Dedifferentiated amniotic fluid mesenchymal stem cell (primary cell): ENCODE measurements at regions not wholly inside any gene's neighbourhood (a gene's known extent, or its start where the extent isn't known, plus 50 kb on each side); places are given as distances from the start of the nearest gene placed in this dataset.

Source experiments
- DNase-seq: peaks from one replicate; pipeline ENCODE4 v3.0.0-alpha.2; 2016; ENCODE audit errors: extremely low spot score

DNA sequence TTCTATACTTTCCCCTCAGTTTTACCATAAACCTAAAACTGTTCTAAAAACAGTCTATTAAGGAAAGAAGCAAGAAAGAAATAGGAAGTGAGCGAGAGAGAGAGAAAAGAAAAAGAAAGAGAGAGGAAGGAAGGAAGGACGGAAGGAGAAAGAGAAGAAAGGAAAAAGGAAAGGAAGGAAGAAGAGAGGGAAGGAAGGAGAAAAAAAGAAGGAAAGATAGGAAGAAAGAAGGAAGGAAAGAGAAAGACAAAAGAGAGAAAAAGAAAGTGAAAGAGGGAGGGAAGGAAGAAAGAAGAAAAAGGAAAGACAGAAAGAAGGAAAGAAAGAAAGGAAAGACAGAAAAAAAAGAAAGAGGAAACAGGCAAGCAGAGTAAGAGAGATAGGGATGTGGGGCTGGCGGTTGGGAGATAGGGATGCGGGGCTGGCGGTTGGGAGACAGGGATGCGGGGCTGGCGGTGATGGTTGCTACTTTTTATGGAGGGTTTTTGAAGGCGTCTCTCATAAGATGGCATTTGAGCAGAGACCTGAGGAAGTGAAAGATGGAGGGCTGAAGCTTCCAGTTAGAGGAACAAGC is 70.4 kb upstream of the IRF2BP2 start:
- DNase-seq: no peak

- DNase-seq: peak; percentile 70
Measured at GRCh38 chr1:234676103-234676594, 66.2 kb upstream of the IRF2BP2 start.

GRCh38 chr1:234675572-234675971 is 65.6 kb upstream of the IRF2BP2 start:
- no peak for DNase-seq

DNA sequence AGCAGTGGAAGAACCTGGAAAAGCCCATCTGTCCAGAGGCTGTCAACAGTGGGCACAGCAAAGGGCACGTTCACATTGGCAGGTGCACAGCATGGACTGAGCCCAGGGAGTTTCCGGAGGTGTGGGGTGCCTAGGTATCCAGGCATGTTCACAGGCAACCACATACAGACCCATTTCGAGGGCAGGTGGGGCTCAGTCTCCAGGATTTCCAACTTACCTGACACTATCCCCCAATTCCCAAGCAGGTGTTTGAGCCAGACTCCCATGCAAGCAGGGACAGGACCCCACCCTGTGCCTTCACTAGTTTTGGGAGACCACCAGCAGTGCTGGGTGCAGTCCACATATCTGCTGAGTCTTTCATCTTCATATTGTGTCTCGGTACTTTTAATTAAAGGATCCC is 65.0 kb upstream of the IRF2BP2 start:
- no peak for DNase-seq

GRCh38 chr1:234674218-234674815 is 64.3 kb upstream of the IRF2BP2 start:
- no peak for DNase-seq

DNA sequence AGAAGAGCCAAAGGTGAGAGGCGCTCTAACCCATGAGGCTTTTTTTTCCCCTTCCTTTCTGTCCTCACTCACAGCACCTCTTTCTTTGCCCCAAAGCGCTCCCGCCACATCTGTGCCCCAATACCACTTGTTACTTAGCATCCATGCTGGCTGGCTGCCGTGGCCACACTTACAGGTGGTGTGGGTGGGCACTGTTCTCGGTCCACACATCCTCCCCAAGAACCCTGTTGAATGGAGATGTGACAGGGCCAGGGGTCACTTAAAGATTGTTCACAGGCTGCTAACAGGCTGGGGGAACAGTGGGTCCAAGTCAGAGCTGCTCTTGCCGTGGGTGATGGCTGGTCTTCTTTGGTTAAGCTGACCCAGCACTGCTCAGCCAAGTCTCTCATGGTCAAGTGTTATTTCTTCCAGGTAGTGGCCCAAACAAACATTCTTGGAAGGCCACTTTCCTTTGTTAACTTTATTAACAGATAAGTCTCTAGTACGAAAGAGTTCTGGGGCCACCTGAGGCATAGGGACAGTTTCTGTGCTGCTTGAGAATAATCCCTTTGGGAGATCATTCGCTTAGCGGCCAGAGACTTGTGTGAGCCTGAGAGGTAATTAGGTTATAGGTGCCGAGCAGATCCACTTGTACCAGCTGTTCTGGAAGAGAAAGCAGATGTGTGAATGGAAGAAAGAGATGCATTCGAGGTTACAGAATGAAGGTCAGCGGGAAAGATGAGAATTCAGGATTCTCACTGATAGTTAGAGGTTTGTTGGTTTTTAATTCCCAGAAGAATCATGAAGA is 62.6 kb upstream of the IRF2BP2 start:
- no peak for DNase-seq

DNA sequence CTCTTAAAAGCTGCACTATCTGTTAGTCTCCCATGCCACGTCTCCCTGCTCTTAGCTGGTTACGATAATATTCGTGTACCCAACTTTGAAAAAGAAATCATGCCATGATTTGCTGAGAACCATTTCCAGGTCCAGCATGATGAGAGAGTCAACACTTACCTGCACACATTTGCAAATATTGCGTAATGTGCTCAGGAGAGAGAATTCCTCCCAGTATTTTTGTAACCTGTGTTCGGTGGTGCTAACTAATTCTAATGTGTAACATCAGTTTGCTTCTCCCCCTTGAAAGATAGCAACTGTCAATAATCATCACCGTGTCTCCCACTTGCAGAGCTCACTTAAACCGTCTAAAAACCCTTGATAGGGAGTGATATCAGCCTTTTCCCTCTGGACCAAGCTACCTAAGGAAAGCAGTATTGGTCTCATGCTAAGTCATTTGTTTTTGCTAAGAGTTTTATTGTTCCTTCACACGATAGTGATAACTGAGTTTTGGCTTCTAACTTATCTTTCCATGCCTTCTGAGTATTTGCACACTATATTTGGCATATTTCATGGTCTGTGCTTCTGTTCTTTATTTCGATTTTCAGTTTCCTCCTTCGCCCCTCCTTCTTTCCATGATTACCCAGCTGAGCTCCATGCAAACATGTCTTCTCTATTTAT is 61.1 kb upstream of the IRF2BP2 start:
- no peak for DNase-seq

DNA sequence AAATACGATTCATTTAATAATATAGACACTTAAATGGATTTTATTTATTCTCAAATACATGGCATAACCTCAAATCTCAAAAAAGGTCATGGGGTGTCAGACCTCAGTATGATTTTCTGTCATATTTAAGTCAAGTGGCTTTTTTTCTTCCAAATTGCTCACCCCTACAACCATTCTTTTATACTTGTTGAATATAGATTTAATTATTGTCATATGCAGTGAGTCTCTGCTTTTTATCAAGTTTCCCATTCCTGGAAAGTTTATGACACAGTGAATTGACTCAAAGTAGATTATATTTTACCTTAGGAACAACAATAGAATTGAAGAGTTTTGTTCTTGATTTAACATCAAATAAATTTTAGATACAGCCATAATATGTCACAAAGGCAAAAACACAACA is 59.5 kb upstream of the IRF2BP2 start:
- no peak for DNase-seq

DNA sequence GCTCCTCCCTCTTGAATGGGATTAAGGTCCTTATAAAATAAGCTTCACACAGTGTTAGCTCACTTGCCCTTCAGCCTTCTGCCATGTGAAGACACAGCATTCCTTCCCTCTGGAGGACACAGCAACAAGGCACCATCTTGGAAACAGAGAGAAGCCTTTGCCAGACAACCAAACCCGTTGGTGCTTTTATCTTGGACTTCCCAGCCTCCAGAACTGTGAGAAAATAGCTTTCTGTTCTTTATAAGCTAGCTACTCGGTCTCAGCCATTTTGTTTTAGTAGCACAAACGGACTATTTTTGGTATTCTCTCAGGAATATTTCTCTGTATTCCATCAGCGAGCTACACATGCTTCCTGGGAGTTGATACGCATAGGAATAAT is 58.6 kb upstream of the IRF2BP2 start:
- no peak for DNase-seq

DNA sequence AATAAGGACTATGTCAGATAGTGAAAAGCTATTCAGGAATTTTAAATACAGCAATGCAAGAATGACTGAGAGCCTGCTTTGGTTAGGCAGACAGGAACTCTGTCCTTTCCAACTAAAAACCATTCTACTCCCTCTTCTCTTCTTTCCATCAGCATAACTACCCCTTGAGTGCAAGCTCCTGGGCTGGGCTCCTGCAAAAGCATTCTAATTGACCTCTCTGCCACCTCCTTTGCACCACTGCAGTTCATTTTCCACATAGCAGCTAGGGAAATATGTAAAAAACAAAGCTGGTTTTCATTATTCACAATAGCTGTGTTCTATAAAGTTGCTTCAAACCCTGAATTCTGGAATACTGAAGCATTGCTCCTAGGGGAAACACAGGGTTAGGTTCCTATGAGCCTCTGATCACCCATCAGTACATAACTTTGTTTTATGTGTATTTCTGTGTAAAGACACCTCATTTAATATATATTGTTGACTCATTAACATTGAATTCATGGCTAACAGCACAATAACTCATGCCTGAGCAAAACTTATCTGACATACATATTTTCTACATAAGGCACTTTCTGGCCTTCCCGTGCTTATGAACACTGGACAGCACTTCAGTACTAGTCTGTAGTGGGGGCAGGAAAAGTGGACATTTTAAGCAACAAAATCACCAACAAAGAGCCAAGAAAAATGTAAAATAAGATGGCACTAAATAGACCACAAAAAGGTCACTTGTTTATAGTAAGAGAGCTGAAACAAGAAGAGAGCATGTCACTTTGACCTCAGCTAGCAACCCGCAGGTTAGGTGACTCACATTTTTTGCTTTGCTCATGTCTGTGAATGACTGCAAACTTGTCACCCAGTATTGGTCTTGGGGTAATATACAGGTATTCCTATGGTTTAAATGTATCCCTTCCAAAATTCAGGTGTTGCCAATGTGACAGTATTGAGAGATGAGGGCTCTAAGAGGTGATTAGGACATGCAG is 57.9 kb upstream of the IRF2BP2 start:
- no peak for DNase-seq

DNA sequence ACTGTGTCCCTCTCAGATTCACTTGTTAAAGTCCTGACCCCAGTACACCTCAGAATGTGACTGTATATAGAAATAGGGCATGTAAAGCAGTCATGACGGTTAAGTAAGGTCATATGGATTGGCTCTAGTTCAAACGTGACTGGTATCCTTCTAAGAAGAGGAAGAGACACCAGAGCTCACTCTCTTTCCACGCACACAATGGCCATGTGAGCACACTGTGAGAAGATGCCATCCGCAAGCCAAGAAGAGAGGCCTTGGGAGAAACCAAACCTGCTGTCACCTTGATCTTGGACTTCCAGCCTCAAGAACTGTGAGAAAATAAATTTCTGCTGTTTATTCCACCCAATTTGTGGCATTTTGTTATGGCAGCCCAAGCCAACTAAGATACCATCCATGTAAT is 56.8 kb upstream of the IRF2BP2 start:
- DNase-seq: no peak

GRCh38 chr1:234665975-234666605 is 56.1 kb upstream of the IRF2BP2 start:
- no peak for DNase-seq

DNA sequence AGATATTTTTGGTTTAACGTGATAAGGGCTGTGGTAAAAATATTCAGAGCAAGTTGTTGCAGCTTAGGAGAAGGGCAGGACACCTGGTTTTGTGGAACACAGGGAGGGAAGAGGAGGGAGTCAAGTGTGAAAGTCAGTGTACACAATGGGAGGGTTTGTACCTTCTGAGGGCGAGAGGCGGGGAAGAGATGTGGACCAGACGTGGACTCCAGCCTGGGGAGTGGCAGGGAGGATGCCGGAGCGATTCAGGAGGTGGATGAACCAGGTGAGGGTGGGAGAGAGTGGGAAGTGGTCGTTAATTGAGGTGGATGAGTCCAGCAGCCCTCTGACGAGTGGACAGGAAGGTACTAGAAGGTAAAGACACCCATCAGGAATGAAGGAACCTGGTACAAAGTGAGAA is 52.2 kb upstream of the IRF2BP2 start:
- no peak for DNase-seq

- DNase-seq: no peak
Measured at GRCh38 chr1:234661317-234661928, 51.4 kb upstream of the IRF2BP2 start.

DNA sequence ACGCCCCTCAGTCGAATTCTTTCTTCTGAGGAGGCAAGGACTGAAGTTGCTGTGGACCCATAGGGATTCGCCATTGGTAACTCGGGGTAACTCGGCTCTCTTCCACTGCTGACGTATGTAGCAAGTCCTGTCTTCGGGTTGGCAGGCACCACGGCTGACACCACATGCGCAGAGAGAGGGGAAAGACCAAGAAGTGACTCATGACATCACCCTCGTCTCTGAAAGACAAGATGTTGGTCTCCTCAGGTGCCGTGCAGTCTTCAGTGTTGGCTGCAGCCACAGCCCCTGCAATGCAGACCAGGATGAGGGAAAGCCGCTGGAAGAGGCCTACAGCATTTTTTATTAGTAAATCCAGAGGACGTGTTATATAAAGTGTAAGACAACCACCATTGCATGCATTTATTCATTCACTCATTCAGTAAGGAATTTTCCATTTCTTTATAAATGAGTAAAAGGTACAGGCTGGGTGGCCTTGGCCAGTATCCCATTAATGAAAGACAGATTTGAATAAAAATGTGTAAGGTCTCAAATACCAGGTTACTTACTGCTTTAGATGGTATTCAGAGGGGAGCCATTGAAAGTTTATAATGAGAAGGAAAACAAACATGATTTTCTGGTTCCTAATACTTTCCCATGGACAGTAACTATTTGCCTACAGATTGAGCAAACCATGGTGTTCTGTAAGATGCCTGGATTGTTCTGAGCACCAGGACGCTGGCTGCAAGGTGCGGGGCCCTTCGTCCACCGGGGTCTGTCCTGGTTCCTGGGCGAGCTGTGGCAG is 50.7 kb upstream of the IRF2BP2 start:
- no peak for DNase-seq
